Mesenchymal stem cell (in vitro differentiated cells and primary cell): ENCODE measurements at regions not wholly inside any gene's neighbourhood (a gene's known extent, or its start where the extent isn't known, plus 50 kb on each side); places are given as distances from the start of the nearest gene placed in this dataset.
A peak's percentile ranks its signal among the peaks of the same experiment; 100 is the strongest.

ENCODE experiments used
- DNase-seq: peaks from one replicate; pipeline ENCODE4 v3.0.0-alpha.2; 2013
- H2AFZ ChIP-seq: one replicate; pipeline ENCODE4 v1.6.1; 2013; ENCODE audit warnings: low read depth, mild to moderate bottlenecking, control low read depth, inconsistent platforms, low read length, moderate library complexity
- H2AK5ac ChIP-seq: 2 replicates; pipeline ENCODE4 v1.6.1; 2013; ENCODE audit warnings: low read length, moderate library complexity, mild to moderate bottlenecking, inconsistent platforms; ENCODE audit not compliant: severe bottlenecking
- H2BK120ac ChIP-seq: one replicate; pipeline ENCODE4 v1.6.1; 2013; ENCODE audit warnings: low read depth, mild to moderate bottlenecking, inconsistent platforms, low read length, moderate library complexity
- H2BK12ac ChIP-seq, 2 experiments: one replicate each; pipeline ENCODE4 v1.6.1; 2013; ENCODE audit warnings: inconsistent platforms in 2 of 2, low read length in 2 of 2, mild to moderate bottlenecking in 2 of 2, moderate library complexity in 2 of 2, control low read depth in 1 of 2
- H2BK15ac ChIP-seq: one replicate; pipeline ENCODE4 v1.6.1; 2013; ENCODE audit warnings: mild to moderate bottlenecking, low read depth, inconsistent platforms; ENCODE audit not compliant: poor library complexity, severe bottlenecking
- H2BK5ac ChIP-seq: 2 replicates; pipeline ENCODE4 v1.6.1; 2013; ENCODE audit warnings: low read depth, mild to moderate bottlenecking, low read length, control low read depth, inconsistent platforms; ENCODE audit not compliant: poor library complexity, severe bottlenecking
- H3K14ac ChIP-seq, 2 experiments: one replicate each; pipeline ENCODE4 v1.6.1; 2013; ENCODE audit warnings: inconsistent platforms in 2 of 2, low read length in 2 of 2, control low read depth in 1 of 2, mild to moderate bottlenecking in 1 of 2, moderate library complexity in 1 of 2
- H3K18ac ChIP-seq, 2 experiments: one replicate each; pipeline ENCODE4 v1.6.1; 2013; ENCODE audit warnings: inconsistent platforms in 2 of 2, low read length in 2 of 2, control low read depth in 1 of 2, low read depth in 1 of 2, mild to moderate bottlenecking in 1 of 2
- H3K23ac ChIP-seq, 2 experiments: one replicate each; pipeline ENCODE4 v1.6.1; 2013; ENCODE audit warnings: inconsistent platforms in 2 of 2, low read length in 2 of 2, mild to moderate bottlenecking in 2 of 2, moderate library complexity in 2 of 2, control low read depth in 1 of 2
- H3K27ac ChIP-seq: 2 replicates; pipeline ENCODE4 v1.5.1; 2013; ENCODE audit warnings: mild to moderate bottlenecking, moderate library complexity, low read length, control low read depth, inconsistent platforms; ENCODE audit not compliant: poor library complexity, severe bottlenecking
- H3K27me3 ChIP-seq, 2 experiments: 2 replicates each; pipeline versions ENCODE4 v1.6.1 to v1.7.0; 2013; ENCODE audit warnings: low read length in 2 of 2, mild to moderate bottlenecking in 2 of 2, moderate library complexity in 2 of 2, control low read depth in 1 of 2, inconsistent platforms in 1 of 2; ENCODE audit not compliant: control insufficient read depth in 1 of 2, insufficient read depth in 1 of 2
- H3K36me3 ChIP-seq, 2 experiments: 2 replicates each; pipeline versions ENCODE4 v1.6.1 to v1.7.0; 2013; ENCODE audit warnings: low read length in 2 of 2, control low read depth in 1 of 2, inconsistent platforms in 1 of 2, low read depth in 1 of 2, mild to moderate bottlenecking in 1 of 2; ENCODE audit not compliant: insufficient read depth in 2 of 2, control insufficient read depth in 1 of 2
- H3K4ac ChIP-seq, 2 experiments: one replicate each; pipeline ENCODE4 v1.6.1; 2013; ENCODE audit warnings: inconsistent platforms in 2 of 2, low read length in 2 of 2, mild to moderate bottlenecking in 2 of 2, moderate library complexity in 2 of 2, control low read depth in 1 of 2, low read depth in 1 of 2
- H3K4me1 ChIP-seq: 2 replicates; pipeline ENCODE4 v1.6.1; 2013; ENCODE audit warnings: low read depth, low read length, control low read depth; ENCODE audit not compliant: control insufficient read depth, insufficient read depth
- H3K4me2 ChIP-seq: 2 replicates; pipeline ENCODE4 v1.6.1; 2013; ENCODE audit warnings: low read length, mild to moderate bottlenecking, inconsistent platforms; ENCODE audit not compliant: poor library complexity, severe bottlenecking
- H3K4me3 ChIP-seq, 2 experiments: 2 replicates each; pipeline versions ENCODE4 v1.5.1 to v1.7.0; 2013; ENCODE audit warnings: low read length in 2 of 2, mild to moderate bottlenecking in 2 of 2, control low read depth in 1 of 2, low read depth in 1 of 2; ENCODE audit not compliant: insufficient read depth in 1 of 2
- H3K79me1 ChIP-seq: replicated peaks from 2 replicates; pipeline ENCODE4 v1.6.1; 2013; ENCODE audit warnings: mild to moderate bottlenecking, control low read depth, low read length, inconsistent platforms; ENCODE audit not compliant: poor library complexity, severe bottlenecking
- H3K9ac ChIP-seq: 2 replicates; pipeline ENCODE4 v1.7.0; 2013; ENCODE audit warnings: mild to moderate bottlenecking, low read length, moderate library complexity
- H3K9me3 ChIP-seq: 2 replicates; pipeline ENCODE4 v1.7.0; 2013; ENCODE audit warnings: mild to moderate bottlenecking, low read length; ENCODE audit not compliant: control insufficient read depth
- H4K8ac ChIP-seq: one replicate; pipeline ENCODE4 v1.6.1; 2013; ENCODE audit warnings: inconsistent platforms, mild to moderate bottlenecking, low read length, moderate library complexity
- H4K91ac ChIP-seq: one replicate; pipeline ENCODE4 v1.6.1; 2013; ENCODE audit warnings: mild to moderate bottlenecking, low read length, inconsistent platforms
- WGBS: methylation state at CpG from one replicate; pipeline ENCODE4 v1.1.7; 2013; ENCODE audit warnings: mixed read lengths; 5-methylcytosine and 5-hydroxymethylcytosine counted together

- H3K9ac ChIP-seq = no peak overlapping the region
- DNase-seq = no peak
- no peak overlapping the region for H3K4me2 ChIP-seq
- H2BK12ac ChIP-seq = no peak overlapping the region
- H3K14ac ChIP-seq = no peak overlapping the region
- H3K27me3 ChIP-seq = no peaks in the 10 kb centered on the region
- no peak overlapping the region for H4K8ac ChIP-seq
- H3K27ac ChIP-seq = no peak overlapping the region
- no peak overlapping the region for H3K4me3 ChIP-seq
- H3K18ac ChIP-seq = no peak overlapping the region
- no peaks in the 10 kb centered on the region for H3K36me3 ChIP-seq
- H4K91ac ChIP-seq = no peak overlapping the region
- no peak overlapping the region for H3K23ac ChIP-seq
- no peak overlapping the region for H2AK5ac ChIP-seq
- H3K4me1 ChIP-seq = no peaks in the 10 kb centered on the region
- no peak overlapping the region for H2AFZ ChIP-seq
- H2BK5ac ChIP-seq = no peak overlapping the region
- H2BK15ac ChIP-seq = no peak overlapping the region
- H2BK120ac ChIP-seq = no peak overlapping the region
- H3K79me1 ChIP-seq = no peaks in the 10 kb centered on the region
- H3K9me3 ChIP-seq = no peaks in the 10 kb centered on the region
- no peak overlapping the region for H3K4ac ChIP-seq
- WGBS = 100% methylated on average over 2 of the region's 3 CpGs
Observed at GRCh38 chr13:80177327-80177726, 163.6 kb downstream of the SPRY2 start.

- no peak overlapping the region for H3K4me3 ChIP-seq
- H3K4me2 ChIP-seq = no peak overlapping the region
- no peak overlapping the region for H3K9ac ChIP-seq
- no peaks in the 10 kb centered on the region for H3K9me3 ChIP-seq
- DNase-seq = no peak
- H3K27ac ChIP-seq = no peak overlapping the region
- H3K14ac ChIP-seq = no peak overlapping the region
- peaks cover 2% of the 10 kb centered on the region for H3K4me1 ChIP-seq
- H4K8ac ChIP-seq = no peak overlapping the region
- no peak overlapping the region for H2AK5ac ChIP-seq
- no peak overlapping the region for H2BK120ac ChIP-seq
- WGBS = 91% methylated on average over 2 of the region's 2 CpGs
- no peaks in the 10 kb centered on the region for H3K27me3 ChIP-seq
- H3K36me3 ChIP-seq = no peaks in the 10 kb centered on the region
- H4K91ac ChIP-seq = no peak overlapping the region
- H3K18ac ChIP-seq = no peak overlapping the region
- H3K79me1 ChIP-seq = no peaks in the 10 kb centered on the region
- no peak overlapping the region for H3K4ac ChIP-seq
- no peak overlapping the region for H2AFZ ChIP-seq
- H2BK12ac ChIP-seq = no peak overlapping the region
- H3K23ac ChIP-seq = no peak overlapping the region
- H2BK15ac ChIP-seq = no peak overlapping the region
- H2BK5ac ChIP-seq = no peak overlapping the region
Observed at GRCh38 chr13:80173224-80173623, 167.7 kb downstream of the SPRY2 start.

GRCh38 chr13:80171096-80171495 lies 169.8 kb downstream of the SPRY2 start:
- Histone ChIP-seq H3K23ac (peak overlapping the region in 1 of 2 experiments; percentile 31), H3K36me3 (no peaks in the 10 kb centered on the region), H2AK5ac (no peak overlapping the region), H3K14ac (no peak overlapping the region), H3K4ac (no peak overlapping the region), H2AFZ (no peak overlapping the region), H3K4me1 (peaks cover 2% of the 10 kb centered on the region), H3K4me2 (no peak overlapping the region), H2BK15ac (no peak overlapping the region), H3K79me1 (no peaks in the 10 kb centered on the region), H2BK120ac (no peak overlapping the region), H3K4me3 (no peak overlapping the region), H3K27ac (no peak overlapping the region), H3K18ac (no peak overlapping the region), H3K27me3 (no peaks in the 10 kb centered on the region), H2BK5ac (no peak overlapping the region), H4K8ac (no peak overlapping the region), H4K91ac (no peak overlapping the region), H2BK12ac (no peak overlapping the region), H3K9me3 (no peaks in the 10 kb centered on the region), H3K9ac (no peak overlapping the region)
- 90% methylated on average over 4 of the region's 4 CpGs for WGBS
- no peak for DNase-seq

GRCh38 chr13:80168089-80168850 lies 172.7 kb downstream of the SPRY2 start:
- no peak overlapping the region for H4K91ac ChIP-seq
- H3K27ac ChIP-seq = no peak overlapping the region
- H3K27me3 ChIP-seq = no peaks in the 10 kb centered on the region
- H3K9ac ChIP-seq = no peak overlapping the region
- no peak overlapping the region for H3K4me3 ChIP-seq
- WGBS = 58% methylated on average over 3 of the region's 3 CpGs
- no peak overlapping the region for H3K4me2 ChIP-seq
- H3K23ac ChIP-seq = no peak overlapping the region
- H3K9me3 ChIP-seq = no peaks in the 10 kb centered on the region
- no peak overlapping the region for H2BK12ac ChIP-seq
- H2BK5ac ChIP-seq = no peak overlapping the region
- no peak overlapping the region for H2AK5ac ChIP-seq
- no peaks in the 10 kb centered on the region for H3K36me3 ChIP-seq
- no peak overlapping the region for H3K4ac ChIP-seq
- no peak overlapping the region for H2BK120ac ChIP-seq
- H3K18ac ChIP-seq = no peak overlapping the region
- peaks cover 2% of the 10 kb centered on the region for H3K4me1 ChIP-seq
- no peak overlapping the region for H3K14ac ChIP-seq
- no peaks in the 10 kb centered on the region for H3K79me1 ChIP-seq
- H2BK15ac ChIP-seq = peak overlapping the region; percentile 64
- no peak overlapping the region for H2AFZ ChIP-seq
- no peak overlapping the region for H4K8ac ChIP-seq
- DNase-seq = peak; percentile 46
